ENCODE measurements at regions not wholly inside any gene's neighbourhood (a gene's known extent, or its start where the extent isn't known, plus 50 kb on each side); places are given as distances from the start of the nearest gene placed in this dataset.

DNA sequence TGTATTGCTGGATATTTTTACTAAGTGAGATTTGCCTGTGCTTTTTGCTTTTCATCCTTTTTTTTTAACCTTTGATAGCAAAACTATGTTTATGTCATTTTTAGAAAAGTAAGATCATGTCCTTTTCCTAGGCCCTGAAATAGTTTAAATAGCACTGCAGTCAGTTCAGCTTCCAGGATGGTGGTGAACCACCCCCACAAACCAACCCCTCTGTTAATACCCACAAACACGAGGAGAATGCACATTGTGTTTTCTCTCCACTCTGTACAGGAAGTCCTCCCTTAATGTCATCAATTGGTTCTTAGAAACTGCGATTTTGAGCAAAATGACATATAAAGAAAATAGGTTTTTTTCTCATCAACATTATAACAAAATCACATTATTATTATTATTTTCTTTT lies 117.7 kb upstream of the DSCAM start:
- TF ChIP-seq, protein P1, sequence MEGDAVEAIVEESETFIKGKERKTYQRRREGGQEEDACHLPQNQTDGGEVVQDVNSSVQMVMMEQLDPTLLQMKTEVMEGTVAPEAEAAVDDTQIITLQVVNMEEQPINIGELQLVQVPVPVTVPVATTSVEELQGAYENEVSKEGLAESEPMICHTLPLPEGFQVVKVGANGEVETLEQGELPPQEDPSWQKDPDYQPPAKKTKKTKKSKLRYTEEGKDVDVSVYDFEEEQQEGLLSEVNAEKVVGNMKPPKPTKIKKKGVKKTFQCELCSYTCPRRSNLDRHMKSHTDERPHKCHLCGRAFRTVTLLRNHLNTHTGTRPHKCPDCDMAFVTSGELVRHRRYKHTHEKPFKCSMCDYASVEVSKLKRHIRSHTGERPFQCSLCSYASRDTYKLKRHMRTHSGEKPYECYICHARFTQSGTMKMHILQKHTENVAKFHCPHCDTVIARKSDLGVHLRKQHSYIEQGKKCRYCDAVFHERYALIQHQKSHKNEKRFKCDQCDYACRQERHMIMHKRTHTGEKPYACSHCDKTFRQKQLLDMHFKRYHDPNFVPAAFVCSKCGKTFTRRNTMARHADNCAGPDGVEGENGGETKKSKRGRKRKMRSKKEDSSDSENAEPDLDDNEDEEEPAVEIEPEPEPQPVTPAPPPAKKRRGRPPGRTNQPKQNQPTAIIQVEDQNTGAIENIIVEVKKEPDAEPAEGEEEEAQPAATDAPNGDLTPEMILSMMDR (IDR thresholded peaks at IDR 0.05): no peak
- TF ChIP-seq POLR2A (IDR thresholded peaks at IDR 0.05): no peak

Data from adrenal gland (tissue), 5 donors.